ENCODE measurements at regions not wholly inside any gene's neighbourhood (a gene's known extent, or its start where the extent isn't known, plus 50 kb on each side); places are given as distances from the start of the nearest gene placed in this dataset. TPM values are rescaled to one million over a fixed set of nuclear protein-coding genes. Genes with fewer than 3 reads are reported as not detected.

DNA sequence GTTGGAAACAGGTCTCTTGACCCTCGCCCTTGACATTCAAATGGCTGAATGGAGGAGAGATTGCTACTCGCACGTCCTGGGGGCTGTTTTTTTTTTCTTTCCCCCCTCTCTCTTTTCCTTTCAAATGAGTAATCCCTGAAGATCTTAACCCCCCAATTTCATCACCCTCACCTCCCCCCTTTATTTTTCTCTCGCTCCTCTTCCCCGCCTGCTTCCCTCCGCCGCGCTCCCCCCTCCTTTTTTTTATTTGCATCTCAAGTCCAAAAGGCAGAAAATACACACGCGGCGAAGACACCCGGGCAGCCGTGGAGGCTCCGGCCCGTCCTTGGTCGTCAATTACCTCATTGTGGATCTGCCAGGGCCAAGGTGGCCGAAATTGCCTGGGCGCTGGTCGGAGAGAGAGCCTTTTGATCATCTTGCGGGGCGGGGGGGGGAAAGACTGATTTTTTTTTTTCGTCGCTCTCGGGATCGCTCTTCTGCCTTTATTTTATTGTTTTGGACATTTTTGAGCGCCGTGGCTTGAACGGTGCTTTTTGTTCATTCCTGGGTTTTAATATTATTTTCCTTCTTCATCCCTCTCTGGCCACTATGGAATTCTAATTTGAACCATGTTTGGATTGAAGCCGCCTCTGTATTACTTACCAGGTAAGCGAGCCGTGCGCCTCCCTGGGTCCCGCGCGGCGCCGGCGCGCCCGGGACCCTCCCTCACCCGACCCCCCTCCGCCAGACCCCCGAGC is 57.2 kb upstream of the GSE1 start:
- ATAC-seq (ENCODE audit: poor library complexity) (no peak), DNase-seq (no peak)
- intact Hi-C loops (cut with DNase I), result no loop called here

- intact Hi-C loops (cut with DNase I), result no loop called here
Measured at GRCh38 chr16:85556456-85557082, 56.6 kb upstream of the GSE1 start.

GRCh38 chr16:85557083-85557970 is 55.8 kb upstream of the GSE1 start:
- intact Hi-C loops (cut with DNase I), result no loop called here
- DNase-seq, result no peak
- no peak for ATAC-seq (ENCODE audit: poor library complexity)

More at GRCh38 chr16:85556456-85557082, 56.6 kb upstream of the GSE1 start:
- DNase-seq (peak; percentile 62), ATAC-seq (ENCODE audit: poor library complexity) (peak; percentile 1)

- ATAC-seq (ENCODE audit: poor library complexity) (no peak), DNase-seq (no peak)
- intact Hi-C loops (cut with DNase I), result no loop called here
Measured at GRCh38 chr16:85557971-85558657, 55.0 kb upstream of the GSE1 start.

GRCh38 chr16:85560932-85561247 is 52.2 kb upstream of the GSE1 start:
- DNase-seq (no peak), ATAC-seq (ENCODE audit: poor library complexity) (no peak)
- intact Hi-C loops (cut with DNase I), result loop anchor here (5.0 kb wide), 1 partner anchor 51 kb away; the partner anchor contains the start of gene GSE1

- ATAC-seq (ENCODE audit: poor library complexity) (no peak), DNase-seq (no peak)
- intact Hi-C loops (cut with DNase I), result loop anchor here (5.0 kb wide), 1 partner anchor 51 kb away; the partner anchor contains the start of gene GSE1
Measured at GRCh38 chr16:85561248-85562092, 51.7 kb upstream of the GSE1 start.

DNA sequence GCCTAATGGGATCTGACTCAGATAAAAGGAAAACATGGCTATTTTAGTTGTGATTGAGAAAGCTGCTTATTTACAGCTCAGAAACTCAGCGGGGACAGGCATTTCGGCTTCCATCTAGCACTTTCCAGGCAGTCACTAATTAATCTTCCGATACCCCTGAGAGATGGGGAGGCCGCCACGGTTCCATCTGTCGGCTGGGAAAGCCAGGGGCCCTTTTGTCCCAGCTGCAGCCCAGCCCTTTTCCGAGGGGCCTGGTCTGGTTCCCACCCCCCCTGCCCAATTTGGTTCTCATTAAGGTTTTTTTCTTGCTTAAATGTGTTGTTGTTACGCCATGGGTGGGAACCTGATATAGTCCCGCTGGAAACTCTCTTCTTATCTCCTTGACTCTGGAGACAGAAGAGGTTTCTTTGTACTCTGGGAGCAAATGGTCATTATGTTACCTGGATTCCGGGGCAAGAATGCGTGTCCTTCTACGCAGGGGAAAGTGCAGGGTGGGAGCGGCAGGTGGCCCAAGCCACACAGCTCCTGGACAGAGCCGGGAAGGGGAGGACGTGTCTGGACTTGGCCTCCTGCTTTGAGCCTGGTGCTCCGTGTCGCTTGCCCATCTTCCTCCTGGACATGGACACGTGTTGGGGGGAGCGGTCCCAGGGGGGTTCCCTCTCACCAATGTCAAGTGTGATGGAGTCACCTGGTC is 50.9 kb upstream of the GSE1 start:
- ATAC-seq (ENCODE audit: poor library complexity), result no peak
- intact Hi-C loops (cut with DNase I), result loop anchor here (5.0 kb wide), 1 partner anchor 50 kb away; the partner anchor contains the start of gene GSE1
- no peak for DNase-seq

DNA sequence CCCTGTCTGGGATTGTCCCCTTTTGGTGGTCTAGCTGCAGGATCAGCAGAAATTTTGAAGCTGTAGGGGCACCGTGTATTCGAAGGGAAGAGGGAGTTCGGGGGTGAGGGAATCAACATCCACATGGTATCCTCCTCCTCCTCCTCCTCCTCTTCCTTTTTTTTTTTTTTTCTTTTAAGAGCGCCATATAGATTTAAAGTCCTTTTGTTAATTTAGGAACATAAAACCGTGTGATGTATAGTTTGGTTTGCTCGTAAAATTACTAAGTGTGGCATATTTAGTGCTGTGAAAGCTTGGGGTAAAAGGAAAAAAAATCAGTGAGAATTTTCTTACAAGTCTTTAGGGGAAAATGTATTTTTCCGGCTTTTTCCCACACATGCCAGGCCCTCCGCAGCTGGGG is 50.1 kb upstream of the GSE1 start:
- no peak for ATAC-seq (ENCODE audit: poor library complexity)
- intact Hi-C loops (cut with DNase I), result loop anchor here (5.0 kb wide), 1 partner anchor 49 kb away; the partner anchor contains the start of gene GSE1
- no peak for DNase-seq

Small RNA genes in the stretch of these regions (microRNA-seq; reads per million reads assigned to microRNA genes)
- gene MIR5093, result not detected
